ENCODE measurements at regions not wholly inside any gene's neighbourhood (a gene's known extent, or its start where the extent isn't known, plus 50 kb on each side); places are given as distances from the start of the nearest gene placed in this dataset.
"Not testable (repeated sequence)": the region's sequence is repeated elsewhere in the genome, so short reads cannot be mapped to it uniquely, and the experiment has no call there.

DNA sequence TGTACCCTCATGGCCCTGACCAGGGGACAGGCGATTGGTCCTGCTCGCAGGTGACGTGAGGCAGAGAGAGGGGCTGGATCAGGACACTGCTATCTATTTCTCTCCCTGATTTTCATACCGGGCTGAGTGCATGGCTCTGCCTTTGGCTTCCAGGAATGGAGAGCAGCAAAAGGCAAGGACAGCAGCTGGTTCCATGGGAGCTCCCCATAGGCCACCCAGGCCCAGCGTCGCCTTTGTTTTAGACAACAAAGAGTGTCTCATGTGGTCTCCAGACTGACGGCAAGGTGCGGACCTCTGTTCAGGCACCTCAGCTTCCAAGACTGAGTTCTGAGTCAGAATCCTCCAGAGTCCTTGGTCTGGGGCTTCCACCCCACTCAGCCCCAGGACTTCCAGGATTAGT, 123.1 kb downstream of the VEGFA start:
- no peak for DNase-seq (ENCODE audit: low read depth in 3 of 3, low spot score in 2 of 3)

DNA sequence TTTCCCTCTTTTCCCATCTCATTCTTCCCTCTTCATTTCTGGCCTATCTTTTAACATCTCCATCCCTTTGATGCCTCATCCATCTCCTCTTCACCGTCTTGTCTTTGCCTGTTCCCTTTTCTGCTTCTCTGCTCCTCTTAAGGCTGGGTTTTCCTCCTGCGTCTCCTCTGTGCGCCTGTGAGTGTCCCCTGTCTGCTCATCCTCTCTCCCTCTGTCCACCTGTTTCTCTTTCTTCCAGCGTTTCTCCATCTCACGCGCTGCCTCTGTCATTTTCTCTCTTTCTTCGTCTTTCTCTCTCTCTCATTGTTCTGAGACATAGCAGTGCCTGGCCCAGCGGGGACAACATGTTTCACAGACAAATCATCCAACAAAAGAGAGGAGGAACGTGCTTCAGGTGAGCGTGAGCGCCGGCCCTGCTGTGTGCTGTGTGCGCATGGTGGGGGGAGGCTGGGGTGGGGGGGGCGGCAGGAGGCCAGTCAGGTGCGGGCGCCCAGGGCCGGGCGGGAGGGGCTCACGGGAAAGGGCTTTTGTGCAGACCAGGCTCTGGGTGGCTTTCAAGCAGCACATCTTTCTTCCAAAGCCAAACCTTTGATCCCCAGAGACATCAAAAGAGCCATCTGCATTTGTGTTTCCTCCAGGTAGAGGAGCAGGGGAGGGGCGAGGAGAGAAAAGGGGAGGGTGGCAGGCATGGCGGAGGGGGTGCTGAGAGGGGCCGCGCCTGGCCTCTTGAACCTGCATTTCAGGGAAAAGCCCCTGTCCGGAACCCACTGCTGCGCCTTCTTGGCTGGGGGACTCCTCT, 121.3 kb downstream of the VEGFA start:
- no peak for DNase-seq (ENCODE audit: low read depth in 3 of 3, low spot score in 2 of 3)

- DNase-seq (ENCODE audit: low read depth in 3 of 3, low spot score in 2 of 3) = no peak
Measured at GRCh38 chr6:43890197-43891062, 120.4 kb downstream of the VEGFA start.

DNA sequence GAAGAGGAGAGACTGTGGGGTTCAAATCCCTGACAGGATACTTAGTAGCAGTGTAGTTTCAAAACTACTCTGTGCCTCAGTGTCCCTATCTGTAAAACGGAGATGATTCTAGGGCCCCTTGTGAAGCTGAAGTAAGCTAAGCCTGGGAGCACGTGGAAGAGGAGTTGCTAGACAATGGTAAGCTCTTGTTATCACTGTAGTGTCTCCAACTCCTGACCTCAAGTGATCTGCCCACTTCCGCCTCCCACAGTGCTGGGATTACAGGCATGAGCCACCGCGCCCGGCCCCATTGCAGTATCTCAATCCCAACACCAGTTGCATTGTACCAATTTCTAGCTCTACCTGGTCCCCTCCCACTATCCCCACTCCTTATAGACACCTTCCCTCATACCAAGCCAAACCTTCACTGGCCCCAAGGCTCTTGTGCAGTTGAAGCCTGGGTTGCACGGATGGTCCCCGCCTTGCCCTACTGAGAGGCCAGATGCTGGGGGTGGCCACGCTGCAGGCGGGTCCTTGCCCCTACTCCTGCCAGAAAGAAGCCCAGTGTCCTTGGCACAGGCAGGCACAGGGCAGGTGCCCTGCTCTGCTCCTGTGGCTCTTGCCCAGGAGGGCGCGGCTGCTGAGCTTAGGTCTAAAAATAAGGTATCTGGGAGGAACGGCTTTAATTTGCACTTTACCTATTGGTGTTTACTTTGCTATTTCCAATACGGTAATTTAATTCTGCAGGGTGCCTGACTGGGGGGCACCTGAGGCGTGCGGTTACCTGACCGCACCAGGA, 118.1 kb downstream of the VEGFA start:
- no peak for DNase-seq (ENCODE audit: low read depth in 3 of 3, low spot score in 2 of 3)

DNA sequence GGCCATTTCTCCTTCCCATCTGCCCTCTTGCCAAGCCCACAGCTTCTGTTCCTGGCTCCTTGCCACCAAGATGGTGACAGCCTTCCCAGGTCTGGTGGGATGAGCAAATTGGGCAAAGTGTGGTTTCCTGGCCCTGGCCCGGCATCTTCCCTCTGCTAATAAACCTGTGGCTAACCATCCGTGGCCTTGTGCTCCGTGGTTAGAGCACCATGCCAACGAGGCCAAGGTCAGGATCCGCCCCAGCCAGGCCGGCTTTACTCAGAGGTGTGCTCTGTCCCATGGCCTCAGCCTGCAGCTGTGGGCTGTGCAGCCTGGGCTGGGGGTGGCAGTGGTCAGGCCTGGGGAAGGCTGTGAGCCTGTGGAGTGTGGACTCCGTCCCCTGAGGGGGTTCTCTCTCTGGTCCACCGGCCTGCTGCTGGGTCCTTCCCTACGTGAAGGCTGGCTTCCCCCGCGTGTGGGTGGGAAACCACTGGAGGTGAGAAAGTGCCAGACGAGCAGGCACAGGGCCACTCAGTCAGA, 117.4 kb downstream of the VEGFA start:
- DNase-seq (ENCODE audit: low read depth in 3 of 3, low spot score in 2 of 3) = no peak

- no peak for DNase-seq (ENCODE audit: low read depth in 3 of 3, low spot score in 2 of 3)
Measured at GRCh38 chr6:43886717-43887339, 116.8 kb downstream of the VEGFA start.

DNA sequence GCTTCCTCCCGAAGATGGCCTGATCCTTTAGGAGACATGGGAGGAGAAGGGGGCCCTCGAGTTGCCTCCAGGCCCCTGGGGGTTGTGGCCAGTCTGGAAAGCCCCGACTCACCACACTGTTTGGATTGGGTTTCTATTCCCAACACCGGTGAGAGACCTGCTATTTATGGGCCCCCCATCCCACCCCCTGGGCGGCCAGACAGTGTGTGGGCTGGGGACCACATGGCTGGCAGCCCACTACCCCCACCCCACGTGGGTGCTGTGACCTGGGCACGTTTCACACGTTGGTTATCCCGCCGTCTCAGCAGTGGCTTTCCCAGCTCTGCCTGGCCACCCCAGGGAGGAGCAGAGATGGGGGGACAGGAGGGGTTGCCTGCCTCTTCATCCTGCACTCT, 116.1 kb downstream of the VEGFA start:
- no peak for DNase-seq (ENCODE audit: low read depth in 3 of 3, low spot score in 2 of 3)

DNA sequence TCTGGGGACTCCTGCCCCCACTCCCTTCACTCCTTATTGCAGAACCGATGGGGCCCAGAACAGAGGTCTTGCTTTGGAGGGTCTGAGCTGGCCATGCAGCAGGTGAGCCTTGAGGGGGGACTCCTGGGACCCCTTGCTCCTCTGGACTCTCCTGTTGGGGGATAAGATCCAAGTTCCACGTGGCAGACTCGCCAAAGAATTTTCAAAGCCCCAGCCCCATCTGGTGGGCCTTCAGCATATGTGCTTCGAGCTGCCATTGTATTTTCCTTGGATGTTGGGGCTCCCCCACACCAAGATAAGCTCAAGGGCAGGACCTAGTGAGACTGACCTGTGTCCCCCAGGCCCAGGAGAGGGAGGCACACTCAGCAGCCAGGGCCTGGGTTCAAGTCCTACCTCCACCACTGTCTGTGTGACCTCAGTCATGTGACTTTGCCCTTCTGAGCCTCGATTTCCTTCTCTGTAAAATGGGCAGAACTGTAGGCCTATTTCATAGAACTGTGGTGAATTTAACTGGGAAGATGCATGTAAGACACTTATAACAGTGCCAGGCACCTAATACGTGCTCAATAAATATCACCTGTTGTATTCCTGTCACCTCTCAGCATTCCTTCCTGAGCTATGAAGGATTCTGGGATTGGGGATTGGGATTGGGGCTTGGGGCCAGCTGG, 115.5 kb downstream of the VEGFA start:
- DNase-seq (ENCODE audit: low read depth in 3 of 3, low spot score in 2 of 3) = no peak

- DNase-seq (ENCODE audit: low read depth in 3 of 3, low spot score in 2 of 3) = no peak
Measured at GRCh38 chr6:43884652-43885022, 114.6 kb downstream of the VEGFA start.

DNA sequence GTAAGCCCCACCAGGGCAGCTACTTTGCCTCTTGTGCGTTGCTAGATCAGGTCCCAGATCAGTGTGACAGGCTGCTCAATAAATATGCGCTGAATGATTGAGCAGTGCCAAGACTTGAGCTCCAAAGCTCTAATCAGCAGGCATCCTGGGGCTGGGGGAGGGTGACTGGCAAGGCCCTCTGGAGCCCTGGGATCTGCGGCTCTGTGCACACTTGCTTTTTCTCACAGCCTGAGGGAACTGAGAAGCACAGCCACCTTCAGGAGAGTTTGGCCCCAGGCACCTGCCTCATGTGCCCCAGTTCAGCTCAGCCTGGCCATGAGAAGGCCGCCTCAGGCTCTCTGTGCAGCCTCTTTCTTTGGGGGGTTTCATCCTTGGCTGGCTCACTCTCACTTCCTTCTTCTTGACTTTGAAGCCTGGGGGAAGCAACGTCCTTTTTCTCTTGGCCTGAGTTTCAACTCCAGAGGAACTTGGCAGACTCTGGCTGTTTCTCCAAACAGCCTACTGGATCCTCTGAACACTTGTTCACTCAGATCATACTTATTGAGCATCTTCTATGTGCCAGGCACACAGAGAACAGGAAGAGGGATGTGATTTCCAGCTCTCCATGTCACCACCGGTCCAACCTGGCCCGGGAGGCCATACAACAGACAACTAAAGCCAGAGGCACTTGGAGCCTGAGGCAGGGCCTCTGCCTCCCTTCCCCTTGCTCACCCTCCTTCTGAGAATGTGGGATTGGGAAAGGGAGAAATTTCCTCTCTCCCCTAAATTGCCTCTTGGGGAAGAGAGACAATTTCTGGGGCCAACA, 114.0 kb downstream of the VEGFA start:
- DNase-seq (ENCODE audit: low read depth in 3 of 3, low spot score in 2 of 3) = no peak

DNA sequence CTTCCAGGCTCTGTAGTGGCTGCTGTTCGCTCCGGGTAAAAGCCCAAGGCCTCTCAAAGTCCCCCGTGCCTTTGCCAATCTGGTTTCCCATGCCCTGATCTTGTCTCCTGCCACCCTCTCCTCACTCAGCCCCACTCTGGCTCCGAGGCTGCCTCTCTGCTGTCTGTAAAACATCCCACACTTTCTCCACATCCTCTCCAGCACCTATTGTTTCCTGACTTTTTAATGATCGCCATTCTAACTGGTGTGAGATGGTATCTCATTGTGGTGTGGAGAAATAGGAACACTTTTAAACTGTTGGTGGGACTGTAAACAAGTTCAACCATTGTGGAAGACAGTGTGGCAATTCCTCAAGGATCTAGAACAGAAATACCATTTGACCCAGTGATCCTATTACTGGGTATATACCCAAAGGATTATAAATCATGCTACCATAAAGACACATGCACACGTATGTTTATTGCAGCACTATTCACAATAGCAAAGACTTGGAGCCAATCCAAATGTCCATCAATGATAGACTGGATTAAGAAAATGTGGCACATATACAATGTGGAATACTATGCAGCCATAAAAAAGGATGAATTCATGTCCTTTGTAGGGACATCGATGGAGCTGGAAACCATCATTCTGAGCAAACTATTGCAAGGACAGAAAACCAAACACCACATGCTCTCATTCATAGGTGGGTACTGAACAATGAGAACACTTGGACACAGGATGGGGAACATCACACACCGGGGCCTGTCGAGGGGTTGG, 112.9 kb downstream of the VEGFA start:
- not testable (repeated sequence) for DNase-seq (ENCODE audit: low read depth in 3 of 3, low spot score in 2 of 3)

- no peak for DNase-seq (ENCODE audit: low read depth in 3 of 3, low spot score in 2 of 3)
Measured at GRCh38 chr6:43880236-43881137, 110.5 kb downstream of the VEGFA start.

DNA sequence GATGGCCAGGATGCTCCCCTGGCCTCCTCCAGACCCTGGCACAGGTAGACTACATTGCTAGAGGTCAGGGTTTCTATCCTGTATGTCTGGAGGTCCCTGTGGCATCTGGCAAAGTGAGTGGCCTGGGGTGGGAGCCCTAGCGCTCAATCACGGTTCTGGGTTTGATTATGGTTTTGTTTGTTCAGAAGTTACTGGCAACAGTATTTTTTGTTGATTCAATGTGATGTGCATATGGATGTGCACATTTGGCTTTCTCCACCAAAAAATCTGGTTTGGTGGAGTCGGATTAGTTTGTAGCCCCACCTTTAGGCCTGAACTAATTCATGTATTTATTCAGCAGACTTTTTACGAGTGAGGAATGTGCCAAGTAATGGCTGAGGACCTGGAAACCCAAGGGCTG, 109.7 kb downstream of the VEGFA start:
- DNase-seq (ENCODE audit: low read depth in 3 of 3, low spot score in 2 of 3) = no peak

GRCh38 chr6:43878823-43879495, 108.9 kb downstream of the VEGFA start:
- DNase-seq (ENCODE audit: low read depth in 3 of 3, low spot score in 2 of 3) = no peak

DNA sequence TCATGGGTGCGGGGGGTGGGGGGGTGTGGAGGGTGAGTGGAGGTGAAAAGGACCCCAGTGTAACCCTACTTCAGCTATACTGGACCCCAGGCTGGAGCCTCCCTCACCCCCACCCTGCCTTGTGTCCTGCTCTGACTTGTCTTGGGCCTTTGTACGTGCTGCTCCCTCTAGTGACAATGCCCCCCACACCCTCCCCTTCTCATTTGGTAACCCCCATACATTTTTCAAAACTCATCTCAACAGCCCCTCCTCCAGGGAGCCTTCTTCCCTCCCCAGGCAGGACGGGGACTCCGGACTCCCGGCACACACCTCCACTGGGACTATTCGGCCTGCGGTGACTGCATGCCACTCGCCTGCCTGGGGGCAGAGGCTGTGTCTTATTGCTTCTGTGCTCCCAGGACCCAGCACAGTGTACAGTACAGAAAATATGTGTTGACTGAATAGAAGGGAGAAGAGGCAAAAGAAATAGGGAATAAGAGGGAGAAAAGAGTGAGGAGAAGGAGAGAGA, 108.2 kb downstream of the VEGFA start:
- DNase-seq (ENCODE audit: low read depth in 3 of 3, low spot score in 2 of 3) = no peak

DNA sequence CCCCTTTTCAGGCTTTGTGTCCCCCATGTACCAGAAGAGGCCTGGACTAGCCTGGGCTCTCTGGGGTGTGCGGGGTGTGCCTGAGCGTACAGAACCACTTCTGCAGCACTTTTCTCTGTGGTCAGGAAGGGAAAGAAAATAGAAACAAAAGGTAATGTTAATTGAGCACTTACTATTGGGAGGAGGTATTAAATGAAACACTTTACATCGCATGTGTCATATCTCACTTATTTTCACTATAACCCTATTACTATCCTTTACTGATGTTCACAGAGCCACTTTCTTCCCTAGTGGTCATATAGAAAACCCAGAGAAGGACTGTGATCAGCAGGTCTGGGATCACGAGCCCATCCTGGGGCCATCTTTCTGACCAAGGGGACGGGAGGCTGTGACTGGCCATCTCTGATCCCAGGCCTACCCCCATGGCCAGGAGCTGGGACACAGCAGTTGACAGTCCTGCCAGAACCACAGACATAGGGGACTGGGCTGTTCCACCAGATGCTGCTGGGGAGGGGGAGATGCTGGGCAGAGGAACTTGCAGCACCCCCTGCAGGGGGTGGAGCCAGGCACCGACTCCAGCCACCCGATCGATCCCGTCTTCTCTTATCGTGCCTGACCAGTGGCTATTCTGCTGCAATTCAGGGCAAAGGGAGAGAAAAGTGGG, 107.6 kb downstream of the VEGFA start:
- no peak for DNase-seq (ENCODE audit: low read depth in 3 of 3, low spot score in 2 of 3)

Measured in right renal cortex interstitium (tissue), 3 donors.